CD4-positive, alpha-beta memory T cell (primary cell): ENCODE measurements at regions not wholly inside any gene's neighbourhood (a gene's known extent, or its start where the extent isn't known, plus 50 kb on each side); places are given as distances from the start of the nearest gene placed in this dataset.

Experiments used
- CTCF ChIA-PET: fragments of 350-600 bp; sonication (Branson Sonifier 250); formaldehyde crosslinking; loops from one replicate; lab custom pipeline; 2021; ENCODE audit warnings: inconsistent platforms; ENCODE audit not compliant: partially characterized antibody; lab: Charles Lee
- POLR2A ChIA-PET: fragments of 350-600 bp; sonication (Branson Sonifier 250); formaldehyde crosslinking; loops from one replicate; lab custom pipeline; 2021; ENCODE audit not compliant: partially characterized antibody; lab: Charles Lee
- DNase-seq, 5 donors: peaks; one replicate each; pipeline versions ENCODE4 v3.0.0 to v3.0.0-alpha.2; 2020 to 2022; ENCODE audit warnings: mixed read lengths in 1 of 5
- H3K27ac ChIP-seq: one replicate; pipeline ENCODE4 v1.7.0; 2013; ENCODE audit warnings: low read depth, low read length
- H3K27me3 ChIP-seq: 2 replicates; pipeline ENCODE4 v1.7.0; 2013; ENCODE audit warnings: mild to moderate bottlenecking, low read length, moderate library complexity; ENCODE audit not compliant: insufficient read depth
- H3K36me3 ChIP-seq: 2 replicates; pipeline ENCODE4 v1.7.0; 2013; ENCODE audit warnings: mild to moderate bottlenecking, low read length, moderate library complexity; ENCODE audit not compliant: insufficient read depth
- H3K4me1 ChIP-seq: 2 replicates; pipeline ENCODE4 v1.7.0; 2013; ENCODE audit warnings: mild to moderate bottlenecking, low read length, moderate library complexity; ENCODE audit not compliant: insufficient read depth
- H3K4me3 ChIP-seq, 2 donors: one replicate each; pipeline ENCODE4 v1.7.0; 2013; ENCODE audit warnings: low read length in 2 of 2, mild to moderate bottlenecking in 1 of 2
- H3K9me3 ChIP-seq, 2 donors: one replicate each; pipeline ENCODE4 v1.7.0; 2013; ENCODE audit warnings: low read length in 2 of 2, control low read depth in 1 of 2; ENCODE audit not compliant: control insufficient read depth in 1 of 2
- H3K27ac Mint-ChIP-seq, 7 donors: one replicate each; pipeline ENCODE4 v1.8.0; 2020 to 2021; ENCODE audit warnings: mixed read lengths in 7 of 7, mild to moderate bottlenecking in 6 of 7, inconsistent platforms in 3 of 7, moderate library complexity in 3 of 7
- H3K27me3 Mint-ChIP-seq, 2 donors: one replicate each; pipeline ENCODE4 v1.8.0; 2020 to 2021; ENCODE audit warnings: mixed read lengths in 2 of 2
- H3K36me3 Mint-ChIP-seq, 2 donors: one replicate each; pipeline ENCODE4 v1.8.0; 2020 to 2021; ENCODE audit warnings: mixed read lengths in 2 of 2, inconsistent platforms in 1 of 2, mild to moderate bottlenecking in 1 of 2
- H3K4me1 Mint-ChIP-seq, 4 donors: one replicate each; pipeline ENCODE4 v1.8.0; 2020 to 2021; ENCODE audit warnings: mixed read lengths in 4 of 4, mild to moderate bottlenecking in 1 of 4
- H3K4me3 Mint-ChIP-seq, 8 donors: one replicate each; pipeline ENCODE4 v1.8.0; 2020 to 2021; ENCODE audit warnings: mixed read lengths in 8 of 8, mild to moderate bottlenecking in 7 of 8, moderate library complexity in 6 of 8, inconsistent platforms in 3 of 8
- H3K9me3 Mint-ChIP-seq, 8 donors: one replicate each; pipeline ENCODE4 v1.8.0; 2020 to 2021; ENCODE audit warnings: mixed read lengths in 8 of 8, mild to moderate bottlenecking in 5 of 8, inconsistent platforms in 3 of 8, moderate library complexity in 1 of 8
- intact Hi-C: fragments of 100-400 bp; cut with micrococcal nuclease; formaldehyde crosslinking; loops from one replicate; pipeline ENCODE4 v1.15.1; 2023

DNA sequence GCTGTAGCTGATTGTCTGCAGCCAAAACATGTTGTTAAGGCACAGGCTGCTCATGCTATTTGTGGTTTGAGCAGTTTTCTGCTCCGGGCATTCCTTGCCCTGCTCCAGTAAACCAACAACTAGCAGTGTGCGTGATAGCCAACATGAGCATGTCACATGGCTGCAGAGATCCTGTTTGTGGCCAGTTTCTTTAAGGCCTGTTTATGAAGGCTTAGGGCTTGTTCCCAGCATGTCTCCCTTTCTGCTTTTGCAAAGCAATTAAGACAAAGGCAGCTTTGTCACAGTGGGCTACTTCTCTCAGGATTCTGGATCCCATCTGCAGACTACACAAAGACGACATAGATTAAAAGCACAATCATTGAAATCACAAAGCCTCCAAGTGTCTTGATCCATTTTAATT is 160.5 kb downstream of the ZNF518B start:
- DNase-seq: no peak
- Mint-ChIP-seq H3K27me3 (peaks cover 2 to 7% of the 10 kb centered on the region in 2 donors), H3K4me3 (no peak overlapping the region), H3K27ac (no peak overlapping the region), H3K4me1 (no peaks in the 10 kb centered on the region), H3K36me3 (no peaks in the 10 kb centered on the region), H3K9me3 (peaks cover 0 to 3% (median 0%) of the 10 kb centered on the region in 8 donors)
- intact Hi-C loops: no loop called here
- CTCF ChIA-PET: no interaction called here
- H3K27ac ChIP-seq: no peak overlapping the region
- POLR2A ChIA-PET: no interaction called here
- no peaks in the 10 kb centered on the region for H3K9me3 ChIP-seq
- H3K4me1 ChIP-seq: no peaks in the 10 kb centered on the region
- H3K4me3 ChIP-seq: no peak overlapping the region
- H3K36me3 ChIP-seq: no peaks in the 10 kb centered on the region
- no peaks in the 10 kb centered on the region for H3K27me3 ChIP-seq

DNA sequence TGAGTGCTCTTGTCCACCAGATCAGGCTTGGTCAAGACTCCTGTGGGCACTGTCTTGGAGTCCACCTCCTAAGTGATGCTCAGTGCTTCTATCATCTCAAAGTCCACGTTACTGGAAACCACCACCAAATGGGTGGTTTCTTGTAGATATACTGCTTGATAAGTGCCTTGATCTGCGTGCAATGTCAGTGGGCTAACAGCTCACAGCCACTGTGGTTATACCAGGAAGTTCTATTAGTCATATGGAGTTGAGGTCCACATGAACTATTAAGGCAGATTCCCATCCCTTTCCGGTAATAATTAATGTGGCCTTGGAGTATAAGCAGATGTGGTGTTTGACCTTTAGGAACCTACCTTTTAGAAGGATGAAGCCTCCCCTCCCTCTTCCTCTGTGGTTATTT is 161.9 kb downstream of the ZNF518B start:
- no peak overlapping the region for H3K4me3 ChIP-seq
- H3K9me3 ChIP-seq: no peaks in the 10 kb centered on the region
- Mint-ChIP-seq H3K4me1 (no peaks in the 10 kb centered on the region), H3K27me3 (peaks cover 2 to 7% of the 10 kb centered on the region in 2 donors), H3K36me3 (no peaks in the 10 kb centered on the region), H3K4me3 (no peak overlapping the region), H3K9me3 (peaks cover 0 to 3% (median 0%) of the 10 kb centered on the region in 8 donors), H3K27ac (no peak overlapping the region)
- no peaks in the 10 kb centered on the region for H3K27me3 ChIP-seq
- ChIA-PET POLR2A (no interaction called here), CTCF (no interaction called here)
- H3K36me3 ChIP-seq: no peaks in the 10 kb centered on the region
- H3K4me1 ChIP-seq: no peaks in the 10 kb centered on the region
- no peak for DNase-seq
- H3K27ac ChIP-seq: no peak overlapping the region
- intact Hi-C loops: no loop called here

DNA sequence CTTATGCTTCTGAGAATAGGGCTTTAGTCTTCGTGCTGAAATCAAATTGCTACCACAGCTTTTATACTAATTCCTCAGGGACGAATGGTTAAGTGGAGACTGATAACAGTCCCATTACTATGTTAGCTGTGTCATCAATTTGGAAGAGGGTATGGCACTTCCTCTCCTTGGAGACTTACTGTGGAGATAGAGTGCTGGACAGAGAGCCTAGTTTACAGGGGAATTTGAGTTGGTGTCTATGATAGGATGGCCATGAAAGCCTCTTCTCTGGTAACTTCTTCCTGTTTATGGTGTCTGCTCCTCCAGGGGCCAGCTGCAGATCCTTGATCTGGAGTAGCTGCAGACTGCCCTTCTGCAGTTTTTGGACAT is 167.7 kb downstream of the ZNF518B start:
- Mint-ChIP-seq H3K27me3 (peaks cover 3 to 7% of the 10 kb centered on the region in 2 donors), H3K27ac (no peak overlapping the region), H3K4me3 (no peak overlapping the region), H3K4me1 (no peaks in the 10 kb centered on the region), H3K9me3 (peaks cover 0 to 3% (median 0%) of the 10 kb centered on the region in 8 donors), H3K36me3 (no peaks in the 10 kb centered on the region)
- no peak overlapping the region for H3K27ac ChIP-seq
- intact Hi-C loops: no loop called here
- H3K9me3 ChIP-seq: no peaks in the 10 kb centered on the region
- ChIA-PET CTCF (no interaction called here), POLR2A (no interaction called here)
- DNase-seq: no peak
- no peak overlapping the region for H3K4me3 ChIP-seq
- no peaks in the 10 kb centered on the region for H3K4me1 ChIP-seq
- no peaks in the 10 kb centered on the region for H3K36me3 ChIP-seq
- H3K27me3 ChIP-seq: no peaks in the 10 kb centered on the region

DNA sequence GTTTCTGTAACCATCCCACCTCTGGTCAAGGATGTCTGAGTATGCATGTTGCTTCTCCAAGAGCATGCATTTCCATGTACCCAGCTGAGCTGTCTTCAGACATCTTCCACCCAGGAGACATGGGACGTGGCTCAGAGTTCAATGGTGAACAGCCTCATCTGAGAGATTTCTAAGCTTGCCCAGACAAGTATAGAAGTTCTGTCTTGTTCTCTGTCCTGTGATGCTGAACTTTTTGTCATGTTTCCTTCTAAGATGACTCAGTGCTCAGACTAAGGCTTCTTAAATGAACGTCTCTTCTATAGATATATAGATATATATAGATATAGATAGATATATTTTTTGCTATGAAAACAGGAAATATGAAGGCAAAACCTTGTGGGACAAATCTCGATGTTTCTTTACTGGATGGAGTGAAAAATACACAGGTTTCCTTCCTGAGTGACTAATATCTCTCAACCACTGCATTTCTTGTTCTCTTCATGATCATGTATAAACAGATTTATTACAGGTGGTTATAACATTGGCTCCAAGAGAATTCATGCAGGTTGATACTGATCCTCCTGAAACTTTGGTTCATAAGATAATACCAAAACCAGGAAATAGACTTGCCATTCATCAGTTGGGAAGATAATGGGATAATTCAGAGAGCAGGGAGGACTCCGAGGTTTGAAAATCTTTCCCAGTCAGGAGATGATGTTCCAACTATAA is 168.2 kb downstream of the ZNF518B start:
- H3K4me3 Mint-ChIP-seq: no peak overlapping the region
- H3K9me3 Mint-ChIP-seq: peaks cover 0 to 3% (median 0%) of the 10 kb centered on the region in 8 donors
- DNase-seq: no peak
- H3K27ac Mint-ChIP-seq: no peak overlapping the region
- H3K4me3 ChIP-seq: no peak overlapping the region
- ChIA-PET CTCF (no interaction called here), POLR2A (no interaction called here)
- no peaks in the 10 kb centered on the region for H3K27me3 ChIP-seq
- H3K4me1 ChIP-seq: no peaks in the 10 kb centered on the region
- H3K27ac ChIP-seq: no peak overlapping the region
- H3K4me1 Mint-ChIP-seq: no peaks in the 10 kb centered on the region
- intact Hi-C loops: no loop called here
- no peaks in the 10 kb centered on the region for H3K9me3 ChIP-seq
- no peaks in the 10 kb centered on the region for H3K36me3 ChIP-seq
- H3K27me3 Mint-ChIP-seq: peaks cover 5 to 10% of the 10 kb centered on the region in 2 donors
- H3K36me3 Mint-ChIP-seq: no peaks in the 10 kb centered on the region

DNA sequence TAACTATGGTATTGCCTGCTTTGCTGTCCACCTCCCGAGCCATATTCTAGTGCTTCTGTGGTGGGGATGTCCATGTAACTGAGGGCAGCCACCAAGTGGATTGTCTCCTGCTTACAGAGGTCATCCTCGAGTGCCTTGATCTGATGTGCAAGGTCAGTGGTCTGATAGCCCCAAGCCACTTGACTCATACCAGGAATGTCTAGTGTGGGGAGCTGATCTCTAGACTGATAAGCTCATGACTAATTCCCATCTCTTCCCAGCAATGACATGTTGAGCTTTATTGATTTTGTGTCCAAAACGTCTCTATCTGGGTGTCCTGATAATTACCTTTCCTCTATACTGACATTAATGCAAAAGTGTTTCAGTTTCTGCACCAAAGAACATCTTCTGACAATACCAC is 168.4 kb upstream of the WDR1 start:
- Histone ChIP-seq H3K36me3 (no peaks in the 10 kb centered on the region), H3K4me3 (no peak overlapping the region), H3K4me1 (no peaks in the 10 kb centered on the region), H3K9me3 (no peaks in the 10 kb centered on the region), H3K27ac (no peak overlapping the region), H3K27me3 (no peaks in the 10 kb centered on the region)
- Mint-ChIP-seq H3K4me1 (no peaks in the 10 kb centered on the region), H3K27me3 (peaks cover 3 to 11% of the 10 kb centered on the region in 2 donors), H3K27ac (no peak overlapping the region), H3K36me3 (no peaks in the 10 kb centered on the region), H3K9me3 (peaks cover 0 to 2% (median 0%) of the 10 kb centered on the region in 8 donors), H3K4me3 (no peak overlapping the region)
- CTCF ChIA-PET: no interaction called here
- intact Hi-C loops: no loop called here
- POLR2A ChIA-PET: no interaction called here
- DNase-seq: no peak

DNA sequence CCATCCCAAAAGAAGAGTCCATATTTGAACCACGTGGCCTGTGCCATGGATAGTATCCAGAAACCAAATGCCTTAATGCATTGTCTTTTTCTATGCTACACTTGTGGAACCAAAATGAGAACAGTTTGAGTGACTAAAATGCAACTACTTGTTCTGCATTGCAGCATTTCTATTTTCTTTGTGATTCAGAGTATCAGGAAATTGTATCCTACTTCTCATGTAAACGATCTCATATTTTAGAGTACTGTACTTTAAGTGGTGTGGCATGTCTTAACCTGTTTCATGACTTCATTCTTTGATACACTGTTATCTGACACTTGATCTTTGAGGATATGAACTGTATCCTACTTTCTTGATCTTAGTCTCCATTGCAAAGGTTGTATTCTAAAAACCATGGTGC is 167.2 kb upstream of the WDR1 start:
- H3K4me3 ChIP-seq: no peak overlapping the region
- no peaks in the 10 kb centered on the region for H3K27me3 ChIP-seq
- H3K4me1 Mint-ChIP-seq: no peaks in the 10 kb centered on the region
- no peak overlapping the region for H3K27ac Mint-ChIP-seq
- no peak overlapping the region for H3K27ac ChIP-seq
- POLR2A ChIA-PET: no interaction called here
- no peak overlapping the region for H3K4me3 Mint-ChIP-seq
- H3K9me3 Mint-ChIP-seq: peaks cover 0 to 2% (median 0%) of the 10 kb centered on the region in 8 donors
- no peaks in the 10 kb centered on the region for H3K4me1 ChIP-seq
- no peak for DNase-seq
- H3K27me3 Mint-ChIP-seq: peaks cover 3 to 11% of the 10 kb centered on the region in 2 donors
- H3K36me3 ChIP-seq: no peaks in the 10 kb centered on the region
- CTCF ChIA-PET: no interaction called here
- intact Hi-C loops: no loop called here
- H3K36me3 Mint-ChIP-seq: no peaks in the 10 kb centered on the region
- no peaks in the 10 kb centered on the region for H3K9me3 ChIP-seq

DNA sequence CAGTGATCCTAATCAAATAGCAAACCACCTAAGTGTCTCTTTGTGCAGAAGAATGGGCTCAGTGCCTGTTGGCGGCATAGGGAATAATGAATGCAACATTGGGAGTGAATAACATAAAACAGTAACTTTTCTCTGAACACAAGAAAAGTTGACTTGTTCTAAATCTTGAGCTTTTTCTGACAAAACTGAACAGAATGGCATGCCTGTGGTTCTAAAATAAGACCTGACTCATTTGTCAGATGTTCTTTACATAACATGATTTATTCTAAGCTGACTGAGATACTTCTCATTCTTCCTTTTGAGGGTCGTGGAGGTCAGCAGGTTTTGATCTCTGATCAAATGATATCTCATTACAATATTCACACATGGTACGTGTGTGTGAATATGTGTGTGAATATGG is 165.4 kb upstream of the WDR1 start:
- H3K27me3 Mint-ChIP-seq: peaks cover 3 to 11% of the 10 kb centered on the region in 2 donors
- H3K9me3 Mint-ChIP-seq: peaks cover 0 to 2% (median 0%) of the 10 kb centered on the region in 8 donors
- intact Hi-C loops: no loop called here

More for the DNA sequence above, 165.4 kb upstream of the WDR1 start:
- POLR2A ChIA-PET: no interaction called here
- Histone ChIP-seq H3K4me3 (no peak overlapping the region), H3K4me1 (no peaks in the 10 kb centered on the region), H3K27ac (no peak overlapping the region), H3K36me3 (no peaks in the 10 kb centered on the region), H3K27me3 (no peaks in the 10 kb centered on the region), H3K9me3 (no peaks in the 10 kb centered on the region)
- H3K27ac Mint-ChIP-seq: no peak overlapping the region
- H3K4me3 Mint-ChIP-seq: no peak overlapping the region
- CTCF ChIA-PET: no interaction called here
- no peaks in the 10 kb centered on the region for H3K4me1 Mint-ChIP-seq
- DNase-seq: no peak
- no peaks in the 10 kb centered on the region for H3K36me3 Mint-ChIP-seq
